Inferior parietal cortex (tissue), 1 donor: ENCODE measurements at regions not wholly inside any gene's neighbourhood (a gene's known extent, or its start where the extent isn't known, plus 50 kb on each side); places are given as distances from the start of the nearest gene placed in this dataset.
"Not testable (repeated sequence)": the region's sequence is repeated elsewhere in the genome, so short reads cannot be mapped to it uniquely, and the experiment has no call there.

Experiments
- DNase-seq: peaks from one replicate; pipeline ENCODE4 v3.0.0-alpha.2; 2016; ENCODE audit errors: extremely low spot score

DNA sequence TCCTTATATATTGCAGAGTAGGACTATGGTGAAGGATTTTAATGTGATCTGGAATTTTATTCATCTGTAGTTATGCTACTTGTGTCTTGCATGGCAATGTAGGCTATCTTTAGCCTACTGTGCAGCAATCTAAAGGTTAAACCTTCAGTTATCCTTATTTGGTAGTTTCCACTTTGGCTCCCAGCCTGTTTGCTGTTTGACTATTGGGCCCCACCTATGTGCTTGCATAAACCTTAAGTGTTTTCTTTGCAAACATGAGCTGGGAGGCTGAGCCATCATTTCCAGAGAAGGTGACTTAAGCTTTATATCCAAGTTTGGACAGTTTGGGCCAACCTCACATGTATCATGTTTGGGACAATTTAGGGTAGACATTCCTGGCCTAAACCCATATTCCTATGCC, 537.5 kb downstream of the BTBD3 start:
- DNase-seq: no peak

DNA sequence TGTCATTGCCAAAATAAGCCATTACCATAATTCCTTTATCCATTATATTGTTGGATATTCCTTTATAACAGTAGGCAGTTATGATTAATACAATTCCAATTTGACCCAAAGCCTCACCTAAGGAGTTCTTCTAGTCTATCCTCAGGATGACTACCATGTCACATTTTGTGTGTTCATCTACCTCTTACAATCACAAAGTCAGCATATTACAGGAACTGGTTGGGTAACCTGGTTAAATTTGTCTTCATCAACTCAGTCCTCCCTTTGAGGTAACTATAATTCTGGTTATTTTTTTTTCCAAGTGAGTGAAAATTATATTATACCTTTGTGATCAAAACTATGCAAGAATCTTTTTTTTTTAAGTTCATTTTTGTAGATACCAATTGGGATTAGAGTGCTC, 540.5 kb downstream of the BTBD3 start:
- no peak for DNase-seq

DNA sequence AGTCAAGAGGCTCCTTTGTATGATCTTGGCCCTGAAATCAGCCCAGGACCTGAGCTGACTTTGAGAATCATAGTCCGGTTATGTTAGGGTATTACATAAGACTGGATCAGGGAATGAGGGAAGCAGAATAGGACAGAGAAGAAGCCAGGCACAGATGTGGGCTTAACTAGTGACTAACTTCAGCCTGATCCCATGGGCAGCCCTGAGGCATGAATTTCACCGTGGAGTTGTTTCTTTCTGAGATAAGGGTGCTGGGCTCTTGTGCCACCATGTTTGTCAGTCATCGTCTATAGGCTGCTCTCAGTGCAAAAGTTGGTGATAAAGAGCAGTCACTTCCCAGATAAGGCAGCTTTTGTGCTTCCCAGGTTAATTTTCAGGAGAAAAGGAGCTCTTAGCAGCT, 544.7 kb upstream of the SPTLC3 start:
- no peak for DNase-seq

DNA sequence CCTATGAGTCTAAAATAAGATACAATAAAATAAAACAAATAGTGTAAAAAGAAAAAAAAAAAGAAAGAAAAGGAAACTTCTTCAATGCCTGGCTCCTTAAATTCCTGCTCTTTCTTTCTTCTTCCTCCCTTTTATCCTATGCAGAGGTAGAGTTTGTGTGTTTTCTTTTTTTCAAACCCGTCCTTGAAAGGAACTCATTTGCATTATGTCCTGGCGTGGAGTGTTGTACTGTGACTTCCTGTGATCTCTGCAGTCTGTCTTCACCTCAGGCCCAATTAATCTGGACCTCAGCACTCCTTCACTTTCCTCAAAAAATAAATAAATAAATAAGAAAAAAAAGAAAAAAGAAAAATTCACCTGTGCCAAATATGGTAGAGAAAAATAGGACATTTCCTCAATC, 541.9 kb upstream of the SPTLC3 start:
- no peak for DNase-seq

DNA sequence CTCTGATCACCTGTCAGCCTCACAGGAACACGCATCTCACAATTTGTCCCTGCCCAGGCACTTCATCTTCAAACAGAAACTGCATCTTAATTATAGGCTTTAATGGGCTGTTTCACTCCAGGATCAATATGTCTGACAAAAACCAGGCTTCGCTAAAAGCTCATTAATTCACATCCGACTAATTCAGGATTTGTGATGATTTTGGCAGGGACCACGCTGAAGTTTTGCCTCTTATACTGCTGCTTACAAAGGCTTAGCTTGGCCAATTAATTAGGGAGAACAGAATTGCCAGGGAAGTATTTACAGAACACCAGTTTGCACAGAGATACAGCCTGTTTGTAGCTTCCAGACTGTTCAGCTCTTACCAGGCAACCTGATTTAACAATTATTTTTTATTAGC, 541.0 kb upstream of the SPTLC3 start:
- DNase-seq: no peak

DNA sequence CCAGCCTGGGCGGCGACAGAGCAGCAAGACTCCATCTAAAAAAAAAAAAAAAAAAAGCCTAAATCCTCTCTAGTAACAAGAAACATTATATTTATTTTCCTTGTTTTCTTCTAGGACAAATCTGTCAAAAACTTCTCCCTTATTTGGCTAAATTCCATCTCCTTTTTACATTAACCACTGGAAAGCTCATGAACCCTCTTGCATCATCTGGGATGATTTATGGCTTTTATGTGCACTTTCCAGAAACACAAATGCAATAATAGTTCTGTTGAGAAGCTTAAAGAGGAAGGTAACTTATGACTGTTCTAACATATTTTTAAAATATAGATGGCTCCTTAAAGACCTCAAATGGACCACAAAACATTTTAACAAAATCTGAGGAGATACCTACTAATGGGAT, 526.1 kb upstream of the SPTLC3 start:
- no peak for DNase-seq

DNA sequence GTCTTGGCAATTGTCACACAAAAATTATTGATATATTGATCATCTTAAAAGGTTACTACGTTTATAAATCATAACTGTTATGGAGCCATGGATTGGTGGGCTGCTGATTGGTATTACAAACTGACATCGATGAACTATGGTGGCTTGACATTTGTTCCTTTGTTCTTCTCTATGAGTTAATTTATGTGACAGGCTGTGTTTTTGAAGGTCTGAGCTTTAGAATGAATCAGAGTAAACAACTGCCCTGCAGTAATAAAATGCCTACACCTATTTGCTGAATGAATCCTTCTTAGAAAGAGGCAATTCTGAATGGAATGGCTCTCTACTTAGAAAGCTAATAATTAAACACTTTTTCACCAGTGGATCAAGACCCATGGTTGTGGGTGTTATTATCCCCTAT, 506.3 kb upstream of the SPTLC3 start:
- no peak for DNase-seq

DNA sequence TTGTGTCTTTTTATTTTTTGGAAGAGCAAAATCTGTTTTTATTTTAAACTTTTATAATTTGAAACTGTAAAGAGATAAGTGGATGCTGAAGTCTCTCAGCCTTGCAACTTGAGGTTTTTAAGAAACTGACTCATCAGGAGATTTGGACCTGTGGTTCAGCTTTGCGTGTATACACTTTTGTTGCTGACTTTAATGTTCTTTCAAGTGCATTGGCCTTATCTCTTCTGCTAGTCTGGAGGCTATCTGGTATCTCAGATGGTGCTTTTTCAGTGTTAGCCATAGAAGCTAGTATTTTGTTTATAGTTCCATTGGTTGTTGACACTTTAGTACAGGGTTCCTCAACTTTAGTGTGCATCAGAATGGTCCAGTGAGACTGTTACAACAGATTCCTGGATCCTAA, 504.0 kb upstream of the SPTLC3 start:
- DNase-seq: no peak

DNA sequence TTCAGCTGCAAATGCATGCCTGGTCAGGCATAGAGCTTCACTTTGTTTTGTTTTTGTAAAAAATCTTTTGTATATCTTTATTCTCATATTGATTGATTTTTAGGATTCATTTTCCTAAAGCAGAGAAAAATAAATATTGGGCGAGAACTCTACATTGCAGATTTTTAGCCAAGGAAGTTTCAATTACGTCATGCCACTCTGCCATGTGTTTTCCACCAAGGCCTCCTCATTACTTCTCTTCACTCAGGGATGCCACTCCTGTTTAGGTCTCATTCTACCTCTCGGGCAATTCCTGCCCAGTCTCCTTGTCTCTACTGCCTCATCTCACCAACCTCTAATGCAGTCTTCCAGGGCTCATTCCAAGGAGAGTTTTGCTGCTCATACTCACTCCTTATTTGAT, 497.3 kb upstream of the SPTLC3 start:
- no peak for DNase-seq

DNA sequence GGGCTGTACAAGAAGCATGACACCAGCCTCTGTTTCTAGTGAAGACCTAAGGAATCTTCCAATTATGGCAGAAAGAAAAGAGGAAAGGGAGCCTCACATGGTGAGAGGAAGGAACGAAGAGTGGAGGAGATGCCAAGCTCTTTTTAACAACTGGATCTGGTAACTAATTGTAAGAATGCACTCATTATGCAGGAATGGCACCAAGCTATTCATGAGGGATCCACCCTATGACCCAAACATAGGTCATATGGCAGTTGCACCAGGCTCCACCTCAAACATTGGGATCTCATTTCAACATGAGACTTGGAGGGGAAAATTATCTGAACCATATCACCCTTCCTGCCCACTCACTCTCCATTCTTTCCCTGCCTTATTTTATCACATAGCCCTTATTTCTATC, 496.0 kb upstream of the SPTLC3 start:
- no peak for DNase-seq

DNA sequence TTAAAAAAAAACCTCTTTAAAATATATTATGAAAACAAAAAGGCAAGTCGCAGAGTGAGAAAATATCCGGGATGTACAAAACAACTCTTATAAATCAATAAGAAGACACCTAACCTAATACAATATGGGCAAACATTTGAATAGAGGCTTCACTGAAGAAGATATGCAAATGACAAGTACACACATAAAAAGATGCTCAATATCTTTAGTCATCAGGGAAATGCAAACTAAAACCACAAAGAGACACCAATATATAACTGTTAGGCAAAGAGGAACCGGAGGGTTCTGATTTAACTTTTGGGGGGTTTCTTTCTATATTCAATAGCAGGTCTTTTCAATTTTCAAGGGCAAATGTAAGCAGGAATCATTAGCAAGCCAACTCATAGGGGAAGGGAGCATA, 480.7 kb upstream of the SPTLC3 start:
- DNase-seq: no peak

DNA sequence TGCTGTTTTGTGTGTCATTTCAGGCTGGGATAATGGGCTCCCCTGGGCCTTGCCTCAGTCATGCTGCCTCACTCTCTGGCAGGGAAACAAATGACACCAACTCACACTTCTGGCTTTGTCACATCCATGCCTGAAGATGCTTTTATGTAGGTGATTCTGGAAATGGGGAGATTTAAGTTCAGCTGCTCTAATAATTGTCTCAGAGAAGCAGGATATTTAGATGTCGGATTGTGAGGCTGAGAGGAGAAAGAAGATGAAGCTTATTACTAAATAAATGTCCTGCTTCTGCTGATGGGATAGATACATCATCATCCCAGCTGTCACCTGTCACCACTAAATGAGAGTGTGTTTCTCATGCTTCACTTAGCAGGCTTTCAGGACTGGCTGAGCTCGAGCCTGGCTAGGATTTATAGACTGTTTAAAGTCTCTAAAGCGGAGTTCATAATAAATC, 480.2 kb upstream of the SPTLC3 start:
- no peak for DNase-seq

DNA sequence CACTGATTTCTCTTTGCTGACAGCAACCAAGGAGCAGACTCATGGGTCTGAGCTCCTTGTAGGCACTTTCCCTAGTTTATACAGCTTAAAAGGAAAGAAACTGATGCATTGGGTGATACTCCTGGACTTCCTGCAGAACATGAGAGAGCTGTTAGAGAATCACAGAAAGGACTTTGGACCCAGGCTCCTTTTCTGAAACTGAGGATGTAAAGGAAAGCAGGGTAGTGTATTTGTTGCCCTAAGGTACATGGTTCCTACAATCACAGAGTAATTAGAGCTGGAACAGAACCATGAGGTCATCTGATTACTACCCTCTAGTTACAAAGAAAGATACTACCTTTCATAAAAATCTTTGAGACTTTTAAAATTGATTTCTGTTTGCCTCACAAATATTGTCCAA, 477.1 kb upstream of the SPTLC3 start:
- no peak for DNase-seq

DNA sequence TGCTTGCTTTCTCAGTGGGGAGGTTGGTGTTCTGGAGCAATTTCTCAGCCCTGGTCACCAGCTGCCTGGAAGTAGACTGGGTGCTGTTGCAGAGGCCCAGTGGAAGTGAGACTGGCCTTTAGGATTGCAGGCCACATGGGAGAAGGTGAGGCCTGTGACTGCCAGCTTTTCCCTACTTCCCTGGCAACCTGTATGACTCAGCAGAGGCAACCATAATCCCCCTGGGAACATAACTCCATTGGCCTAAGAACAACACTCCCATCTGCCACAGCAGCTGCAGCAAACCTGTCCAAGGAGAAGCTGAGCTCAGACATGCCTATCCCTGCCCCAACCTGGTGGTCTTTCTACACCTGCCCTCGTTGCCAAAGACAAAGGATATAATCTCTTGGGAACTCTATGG, 473.5 kb upstream of the SPTLC3 start:
- no peak for DNase-seq

DNA sequence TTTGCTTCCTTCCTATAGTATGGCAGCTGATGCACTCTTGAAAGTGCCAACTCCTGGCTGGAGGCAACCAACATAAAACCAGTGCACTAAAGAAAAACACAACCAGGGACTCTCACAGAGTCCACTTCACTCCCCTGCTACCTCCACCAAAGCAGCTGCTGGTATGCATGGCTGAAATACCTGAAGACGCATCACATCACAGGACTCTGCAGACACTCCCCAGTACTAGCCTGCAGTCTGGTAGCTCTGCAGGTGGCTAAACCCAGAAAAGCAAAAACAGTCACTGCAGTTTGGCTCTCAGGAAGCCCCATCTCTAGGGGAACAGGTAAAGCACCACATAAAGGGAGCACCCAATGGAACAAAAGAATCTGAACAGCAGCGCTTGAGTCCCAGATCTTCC, 473.0 kb upstream of the SPTLC3 start:
- DNase-seq: no peak

DNA sequence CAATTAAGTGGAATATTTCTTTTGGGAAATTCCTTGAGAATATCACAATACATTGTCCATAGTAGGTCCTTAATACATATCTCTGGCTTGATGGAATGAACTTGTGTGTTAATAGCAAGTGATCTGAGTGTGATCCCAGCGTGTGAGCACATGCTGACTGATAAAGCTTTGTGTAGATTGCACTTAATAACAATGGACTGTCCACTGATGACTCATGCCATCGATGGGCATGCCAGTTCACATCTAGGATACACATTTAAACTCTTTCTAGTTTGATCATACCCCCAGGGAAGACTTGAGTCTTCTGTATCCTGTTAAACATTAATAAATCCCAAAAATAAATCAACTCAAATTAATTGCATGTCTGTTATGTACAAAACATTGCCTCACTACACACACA, 454.3 kb upstream of the SPTLC3 start:
- no peak for DNase-seq

DNA sequence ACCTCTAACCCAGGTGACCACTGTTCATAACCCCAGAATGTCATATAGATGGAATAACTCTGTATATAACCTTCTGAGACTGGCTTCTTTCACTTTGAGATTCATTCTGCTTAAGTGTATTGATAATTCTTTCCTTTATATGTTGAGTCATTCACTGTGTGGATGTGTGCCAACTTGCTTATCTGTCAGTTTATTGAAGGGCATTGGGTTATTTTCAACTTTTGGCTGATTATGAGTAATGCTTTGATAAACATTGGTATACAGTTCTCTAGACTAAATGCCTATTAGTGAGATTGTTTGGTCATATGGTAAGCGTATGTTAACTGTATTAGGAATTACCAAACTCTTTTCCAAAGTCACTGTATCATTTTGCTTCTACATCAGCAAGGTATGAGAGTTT, 453.4 kb upstream of the SPTLC3 start:
- DNase-seq: no peak

DNA sequence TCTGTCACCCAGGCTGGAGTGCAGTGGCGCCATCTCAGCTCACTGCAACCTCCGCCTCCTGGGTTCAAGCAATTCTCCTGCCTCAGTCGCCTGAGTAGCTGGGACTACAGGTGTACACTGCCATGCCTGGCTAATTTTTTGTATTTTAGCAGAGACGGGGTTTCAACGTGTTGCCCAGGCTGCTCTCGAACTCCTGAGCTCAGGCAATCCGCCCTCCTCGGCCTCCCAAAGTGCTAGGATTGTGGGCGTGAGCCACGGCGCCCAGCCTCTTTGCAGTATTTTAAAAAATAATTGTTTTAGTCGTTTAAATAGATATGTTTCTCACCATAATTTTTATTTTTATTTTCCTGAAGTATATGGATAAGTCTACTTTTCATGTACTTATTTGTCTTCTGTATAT, 452.9 kb upstream of the SPTLC3 start:
- DNase-seq: not testable (repeated sequence)

DNA sequence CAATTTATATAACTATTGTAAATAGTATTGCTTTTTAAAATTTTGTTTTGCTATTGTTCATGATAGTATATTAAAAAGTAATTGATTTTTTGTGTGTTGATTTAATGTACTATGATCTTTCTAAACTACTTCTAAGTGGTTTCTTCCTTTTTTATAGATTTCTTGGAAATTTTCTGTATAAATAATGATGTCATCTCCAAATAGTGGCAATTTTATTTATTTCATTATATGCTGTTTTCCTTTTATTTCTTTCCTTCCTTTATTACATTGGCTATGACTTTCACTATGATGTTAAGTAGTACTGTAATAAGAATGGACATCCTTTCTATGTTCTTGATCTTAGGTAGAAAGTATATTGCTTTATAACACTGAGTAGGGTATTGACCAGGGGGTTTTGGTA, 451.5 kb upstream of the SPTLC3 start:
- no peak for DNase-seq

DNA sequence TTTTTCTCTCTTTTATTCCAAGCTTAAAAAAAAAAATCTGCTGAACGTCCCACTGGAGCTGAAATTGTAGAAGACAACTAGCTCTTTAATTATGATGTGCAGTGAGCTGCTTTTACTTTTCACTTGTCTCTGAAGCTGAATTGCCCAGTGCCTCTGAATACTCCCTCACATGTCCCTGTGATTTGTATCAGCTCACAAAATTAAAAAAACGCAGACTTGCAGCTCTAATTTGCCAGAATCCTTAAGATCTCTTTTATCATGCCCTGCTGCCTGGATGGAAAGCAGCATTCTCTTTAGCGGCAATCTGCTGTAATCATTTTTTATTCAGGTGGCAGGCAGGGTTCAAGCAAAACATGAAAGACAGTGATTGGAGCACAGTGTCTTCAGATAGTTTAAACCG, 443.8 kb upstream of the SPTLC3 start:
- DNase-seq: no peak

DNA sequence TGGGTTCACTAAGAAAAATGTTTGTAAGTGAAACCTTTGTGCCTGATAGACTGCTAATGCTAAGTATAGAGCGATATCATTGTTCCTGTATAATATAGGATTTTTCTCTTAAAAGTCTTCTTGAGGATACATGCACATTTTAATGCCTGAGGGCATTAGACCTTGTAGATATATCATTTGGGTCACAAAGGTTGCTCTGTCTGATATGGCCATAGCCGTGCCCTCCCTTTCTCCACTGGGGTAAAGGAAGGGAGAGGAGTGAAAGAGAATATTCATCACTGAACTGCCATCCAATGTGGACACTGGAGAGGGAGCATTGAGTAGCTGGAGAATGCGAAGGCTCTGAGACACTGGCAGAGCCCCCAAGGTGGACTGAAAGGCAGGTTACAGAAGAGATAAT, 442.2 kb upstream of the SPTLC3 start:
- DNase-seq: no peak

DNA sequence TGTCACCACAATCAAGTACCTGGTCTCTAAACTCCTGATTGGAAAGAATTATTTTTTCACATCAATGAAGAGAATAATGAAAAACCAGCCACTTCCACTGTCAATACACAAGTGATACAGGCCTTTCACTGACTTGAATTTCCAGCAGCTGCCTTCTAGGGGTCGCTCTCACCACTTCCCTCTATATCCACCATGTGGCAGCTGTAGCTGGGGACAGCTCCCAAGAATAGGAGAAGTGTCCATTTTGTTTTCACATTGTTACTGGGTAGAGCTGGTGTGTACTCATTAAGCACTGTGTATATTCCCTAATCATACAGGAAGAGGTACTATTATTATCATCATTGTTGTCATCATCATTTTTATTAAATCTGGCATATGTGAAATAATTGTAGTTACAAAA, 438.4 kb upstream of the SPTLC3 start:
- no peak for DNase-seq

DNA sequence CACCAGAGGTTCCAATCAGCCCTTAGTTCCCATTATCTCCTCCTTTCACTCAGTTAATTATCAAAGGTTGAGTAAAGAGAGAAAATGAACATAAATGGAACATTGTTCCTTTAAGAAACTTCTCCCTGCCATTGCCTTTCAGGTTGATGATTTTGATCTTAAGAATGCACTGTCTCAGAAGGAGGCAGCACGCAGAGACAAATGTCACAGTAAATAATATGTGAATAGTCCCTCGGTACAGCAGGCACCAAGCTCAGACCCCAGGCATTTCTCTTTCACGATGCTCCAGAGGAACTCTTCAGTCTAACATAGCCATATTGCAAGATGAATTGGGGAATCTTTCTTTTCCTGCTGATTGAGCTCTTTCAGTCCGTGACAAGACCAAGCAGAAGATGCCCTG, 435.3 kb upstream of the SPTLC3 start:
- no peak for DNase-seq

DNA sequence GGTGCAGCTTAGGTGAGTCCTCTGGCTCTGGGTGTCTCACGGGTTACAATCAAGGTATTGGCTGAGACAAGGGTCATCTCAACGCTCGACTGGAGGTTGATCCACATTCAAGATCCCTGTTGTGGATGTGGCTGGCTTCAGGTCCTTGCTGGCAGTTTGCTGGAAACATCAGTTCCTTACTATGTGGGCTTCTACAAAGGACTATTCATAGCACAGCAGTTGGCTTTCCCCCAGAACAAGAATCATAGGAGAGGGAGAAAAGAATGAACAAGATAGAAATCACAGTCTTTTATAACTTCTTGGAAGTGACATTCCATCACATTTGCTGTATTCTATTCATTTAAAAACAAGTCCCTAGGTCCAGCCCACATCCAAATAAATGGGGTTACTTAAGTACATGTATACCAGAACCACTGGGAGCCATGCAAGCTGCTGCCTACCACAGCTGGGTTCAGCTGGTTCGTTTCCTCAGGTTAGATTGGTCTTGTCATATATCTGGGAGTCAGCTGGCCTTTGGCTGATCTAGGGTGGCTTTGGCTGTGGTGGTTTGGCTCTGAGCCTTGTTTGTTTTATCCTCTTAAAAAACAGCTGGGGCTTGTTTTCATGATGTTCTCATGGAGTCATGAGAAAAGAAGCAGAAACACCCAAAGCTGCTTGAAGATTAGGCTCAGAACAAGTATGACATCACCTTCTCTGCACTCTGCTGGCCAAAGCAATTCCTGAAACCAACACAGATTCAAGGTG, 433.2 kb upstream of the SPTLC3 start:
- DNase-seq: no peak
